ENCODE measurements at regions not wholly inside any gene's neighbourhood (a gene's known extent, or its start where the extent isn't known, plus 50 kb on each side); places are given as distances from the start of the nearest gene placed in this dataset.

DNA sequence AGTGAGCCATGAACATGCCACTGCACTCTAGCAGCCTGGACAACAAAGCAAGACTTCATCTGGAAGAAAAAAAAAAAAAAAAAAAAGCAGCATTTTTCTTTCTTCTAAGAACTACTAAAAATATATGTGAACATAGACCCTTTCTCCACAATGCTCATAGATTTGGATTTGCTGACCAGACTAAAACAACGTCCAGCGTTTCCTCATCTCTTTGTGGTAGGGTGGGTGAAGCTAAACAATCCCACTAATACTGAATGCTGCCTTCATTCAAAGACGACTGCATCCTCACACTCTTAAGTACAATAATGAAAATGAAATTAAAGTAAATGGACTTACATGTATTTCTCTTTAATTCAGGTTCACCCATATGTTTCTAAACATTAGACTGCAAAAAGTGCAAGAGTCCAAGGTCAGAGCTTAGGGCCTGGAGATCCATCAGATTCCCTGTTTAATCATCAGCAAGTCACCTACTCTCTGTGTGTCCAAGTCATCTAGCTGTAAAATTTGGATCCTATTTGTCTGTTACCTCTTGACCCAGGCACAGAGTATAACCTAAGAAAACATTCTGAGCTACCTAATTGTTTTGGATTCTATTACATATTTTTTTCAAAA is 99.4 kb upstream of the NHSL1 start:
- TF ChIP-seq, protein P1, sequence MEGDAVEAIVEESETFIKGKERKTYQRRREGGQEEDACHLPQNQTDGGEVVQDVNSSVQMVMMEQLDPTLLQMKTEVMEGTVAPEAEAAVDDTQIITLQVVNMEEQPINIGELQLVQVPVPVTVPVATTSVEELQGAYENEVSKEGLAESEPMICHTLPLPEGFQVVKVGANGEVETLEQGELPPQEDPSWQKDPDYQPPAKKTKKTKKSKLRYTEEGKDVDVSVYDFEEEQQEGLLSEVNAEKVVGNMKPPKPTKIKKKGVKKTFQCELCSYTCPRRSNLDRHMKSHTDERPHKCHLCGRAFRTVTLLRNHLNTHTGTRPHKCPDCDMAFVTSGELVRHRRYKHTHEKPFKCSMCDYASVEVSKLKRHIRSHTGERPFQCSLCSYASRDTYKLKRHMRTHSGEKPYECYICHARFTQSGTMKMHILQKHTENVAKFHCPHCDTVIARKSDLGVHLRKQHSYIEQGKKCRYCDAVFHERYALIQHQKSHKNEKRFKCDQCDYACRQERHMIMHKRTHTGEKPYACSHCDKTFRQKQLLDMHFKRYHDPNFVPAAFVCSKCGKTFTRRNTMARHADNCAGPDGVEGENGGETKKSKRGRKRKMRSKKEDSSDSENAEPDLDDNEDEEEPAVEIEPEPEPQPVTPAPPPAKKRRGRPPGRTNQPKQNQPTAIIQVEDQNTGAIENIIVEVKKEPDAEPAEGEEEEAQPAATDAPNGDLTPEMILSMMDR (IDR thresholded peaks at IDR 0.05): no peak
- TF ChIP-seq EP300 (IDR thresholded peaks at IDR 0.05): no peak
- TF ChIP-seq POLR2A (IDR thresholded peaks at IDR 0.05): no peak
- no peak for TF ChIP-seq POLR2AphosphoS5 (IDR thresholded peaks at IDR 0.05)

Measured in suprapubic skin (tissue), 4 donors.